Stimulated activated naive CD8-positive, alpha-beta T cell treated with anti-CD3 and anti-CD28 coated beads, Interleukin-15, Interleukin-2, amounts not matched to agents 100 ng/mL and 50 ng/mL, for 24 hours (primary cell): ENCODE measurements at regions not wholly inside any gene's neighbourhood (a gene's known extent, or its start where the extent isn't known, plus 50 kb on each side); places are given as distances from the start of the nearest gene placed in this dataset.

Experiments used
- H3K27ac Mint-ChIP-seq: one replicate; pipeline ENCODE4 v1.8.0; 2021; ENCODE audit warnings: mild to moderate bottlenecking, mixed read lengths
- H3K27me3 Mint-ChIP-seq: one replicate; pipeline ENCODE4 v1.8.0; 2021; ENCODE audit warnings: mixed read lengths
- H3K36me3 Mint-ChIP-seq: one replicate; pipeline ENCODE4 v1.8.0; 2021; ENCODE audit warnings: low read depth, mixed read lengths
- H3K4me1 Mint-ChIP-seq: one replicate; pipeline ENCODE4 v1.8.0; 2021; ENCODE audit warnings: low read depth, mixed read lengths
- H3K4me3 Mint-ChIP-seq: one replicate; pipeline ENCODE4 v1.8.0; 2021; ENCODE audit warnings: mild to moderate bottlenecking, mixed read lengths
- H3K9me3 Mint-ChIP-seq: one replicate; pipeline ENCODE4 v1.8.0; 2021; ENCODE audit warnings: mixed read lengths

DNA sequence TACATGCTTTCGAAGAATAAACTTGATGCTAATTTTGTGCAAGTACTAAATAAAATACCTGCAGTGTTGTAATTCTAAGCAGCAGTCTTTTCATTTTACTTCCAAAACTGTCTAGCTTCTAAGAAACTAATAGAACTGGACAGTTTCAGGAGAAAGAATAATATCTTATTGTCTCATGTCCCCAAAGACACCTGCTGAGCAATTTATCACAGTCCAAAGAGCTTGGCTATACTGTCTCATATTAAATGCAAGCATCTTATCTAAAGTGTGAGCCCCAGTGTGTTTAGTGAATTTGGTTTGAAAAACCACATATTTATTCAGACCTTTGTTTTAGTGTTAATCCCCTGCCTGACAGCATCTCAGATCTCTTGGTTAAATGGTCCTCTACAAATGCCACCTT is 374.3 kb downstream of the TMX3 start:
- Mint-ChIP-seq H3K27ac (no peak overlapping the region), H3K36me3 (no peaks in the 10 kb centered on the region), H3K9me3 (no peaks in the 10 kb centered on the region), H3K4me3 (no peak overlapping the region), H3K27me3 (no peaks in the 10 kb centered on the region), H3K4me1 (no peaks in the 10 kb centered on the region)

DNA sequence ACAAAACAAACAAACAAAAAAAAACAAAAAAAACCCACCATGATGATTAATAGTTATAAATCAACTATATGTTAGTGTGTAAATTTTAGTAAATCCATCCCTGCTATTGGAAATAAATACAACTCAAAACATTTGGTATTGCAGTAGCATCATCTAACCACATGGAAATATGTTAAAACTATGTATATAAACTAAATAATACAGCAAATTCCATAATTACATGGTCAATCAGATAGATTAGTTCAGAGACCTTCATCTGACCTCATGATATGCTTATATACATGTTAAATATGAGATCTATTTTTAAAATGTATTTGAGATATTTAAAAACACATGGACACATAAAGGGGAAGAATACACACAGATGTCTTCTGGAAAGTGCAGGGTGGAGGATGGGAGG is 384.2 kb downstream of the TMX3 start:
- H3K4me1 Mint-ChIP-seq = no peaks in the 10 kb centered on the region
- no peak overlapping the region for H3K4me3 Mint-ChIP-seq
- no peaks in the 10 kb centered on the region for H3K36me3 Mint-ChIP-seq
- no peaks in the 10 kb centered on the region for H3K27me3 Mint-ChIP-seq
- no peak overlapping the region for H3K27ac Mint-ChIP-seq
- no peaks in the 10 kb centered on the region for H3K9me3 Mint-ChIP-seq

DNA sequence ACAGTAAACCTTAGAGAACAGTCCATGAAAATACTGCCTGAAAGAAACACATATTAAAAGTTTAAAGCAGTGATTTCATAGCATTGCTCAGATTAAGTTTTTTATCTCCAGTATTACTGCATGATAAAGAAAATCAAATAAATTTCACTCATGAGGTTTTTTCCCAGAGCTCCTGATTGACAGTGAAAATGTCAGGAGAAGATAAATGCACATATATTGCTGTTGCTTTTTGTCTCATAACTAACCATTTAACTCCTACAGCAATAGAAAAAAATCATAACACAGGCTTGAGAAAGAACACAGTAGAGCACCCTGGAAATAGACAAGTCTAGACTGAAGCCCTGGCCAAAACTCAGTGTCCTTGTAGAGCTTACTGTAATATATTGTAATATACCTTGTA is 391.0 kb downstream of the TMX3 start:
- Mint-ChIP-seq H3K27me3 (no peaks in the 10 kb centered on the region), H3K27ac (no peak overlapping the region), H3K36me3 (no peaks in the 10 kb centered on the region), H3K9me3 (no peaks in the 10 kb centered on the region), H3K4me3 (no peak overlapping the region), H3K4me1 (no peaks in the 10 kb centered on the region)

DNA sequence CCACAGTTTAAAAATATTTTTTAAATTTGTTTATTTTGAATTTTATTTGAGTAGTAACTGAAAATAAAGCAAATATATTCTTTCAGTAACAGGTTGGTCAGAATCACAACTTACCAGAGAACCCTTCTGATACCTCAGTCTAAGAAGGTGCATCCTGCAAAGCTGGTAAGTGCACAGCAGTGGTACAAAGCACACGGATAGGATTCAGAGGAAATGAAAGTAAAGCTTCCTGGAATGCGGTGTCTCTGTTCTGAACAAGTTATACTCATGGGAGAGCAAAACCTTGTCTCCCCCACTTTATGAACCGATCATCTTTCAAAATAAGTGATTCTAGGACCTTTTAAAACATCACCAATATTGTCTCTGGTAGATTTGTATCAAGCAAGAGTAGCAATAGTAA is 398.3 kb downstream of the TMX3 start:
- Mint-ChIP-seq H3K27me3 (no peaks in the 10 kb centered on the region), H3K4me1 (no peaks in the 10 kb centered on the region), H3K27ac (no peak overlapping the region), H3K4me3 (no peak overlapping the region), H3K36me3 (no peaks in the 10 kb centered on the region), H3K9me3 (no peaks in the 10 kb centered on the region)

DNA sequence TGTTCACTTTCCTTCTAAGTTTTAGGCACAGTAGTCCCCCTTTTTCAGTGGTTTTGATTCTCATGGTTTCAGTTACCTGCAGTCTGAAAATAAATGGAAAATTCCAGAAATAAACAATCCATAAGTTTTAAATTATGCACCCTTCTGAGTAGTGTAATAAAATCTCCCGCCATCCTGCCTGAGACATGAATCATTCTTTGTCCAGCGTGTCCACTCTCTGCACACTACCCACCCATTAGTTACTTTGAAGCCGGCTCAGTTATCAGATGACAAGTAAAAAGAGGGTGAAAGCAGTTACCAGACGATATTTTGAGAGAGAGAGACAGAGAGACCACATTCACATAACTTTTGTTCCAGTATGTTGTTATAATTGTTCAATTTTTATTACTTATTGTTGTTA is 400.5 kb downstream of the TMX3 start:
- Mint-ChIP-seq H3K4me1 (no peaks in the 10 kb centered on the region), H3K27ac (no peak overlapping the region), H3K36me3 (no peaks in the 10 kb centered on the region), H3K9me3 (no peaks in the 10 kb centered on the region), H3K4me3 (no peak overlapping the region), H3K27me3 (no peaks in the 10 kb centered on the region)

DNA sequence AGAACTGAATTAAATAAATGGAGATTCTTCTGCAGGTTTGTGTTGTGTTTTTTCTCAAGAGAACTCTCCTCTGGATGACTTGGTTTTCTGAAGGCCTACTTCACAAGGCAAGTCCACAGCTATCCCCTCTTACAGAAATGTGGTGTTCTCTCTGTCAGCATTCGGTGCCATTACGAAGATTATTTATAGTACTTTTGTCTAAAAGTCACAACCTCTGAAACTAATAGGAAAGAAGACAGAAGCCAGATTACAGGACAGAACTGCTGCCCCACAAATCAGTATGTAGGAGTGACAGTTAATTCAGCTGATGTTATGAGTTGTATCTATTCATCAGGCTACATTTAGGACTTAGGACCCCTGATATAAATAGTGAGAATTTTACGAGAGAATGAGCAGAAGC is 413.5 kb downstream of the TMX3 start:
- Mint-ChIP-seq H3K27me3 (no peaks in the 10 kb centered on the region), H3K9me3 (no peaks in the 10 kb centered on the region), H3K4me1 (no peaks in the 10 kb centered on the region), H3K27ac (no peak overlapping the region), H3K4me3 (no peak overlapping the region), H3K36me3 (no peaks in the 10 kb centered on the region)

DNA sequence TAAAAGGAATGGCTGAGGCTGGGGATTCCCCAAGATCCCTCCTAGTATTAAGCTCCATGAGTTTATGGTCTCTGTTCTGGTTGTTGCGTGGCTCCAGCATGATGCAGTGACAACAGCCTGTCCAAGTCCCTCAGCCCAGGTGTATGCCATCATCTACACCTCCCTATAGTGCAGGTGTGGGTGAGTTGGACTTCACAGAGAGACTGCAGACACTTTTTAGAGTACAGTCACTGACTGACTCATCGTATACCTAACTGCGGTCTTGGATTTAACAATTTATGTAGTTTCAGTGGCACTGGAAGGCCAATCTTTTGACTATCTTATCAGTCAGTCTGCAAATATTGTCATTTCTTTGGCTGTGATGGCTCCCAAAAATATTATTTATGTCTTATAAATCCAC is 415.0 kb downstream of the TMX3 start:
- no peaks in the 10 kb centered on the region for H3K27me3 Mint-ChIP-seq
- no peaks in the 10 kb centered on the region for H3K36me3 Mint-ChIP-seq
- no peak overlapping the region for H3K27ac Mint-ChIP-seq
- H3K9me3 Mint-ChIP-seq = no peaks in the 10 kb centered on the region
- H3K4me1 Mint-ChIP-seq = no peaks in the 10 kb centered on the region
- no peak overlapping the region for H3K4me3 Mint-ChIP-seq

DNA sequence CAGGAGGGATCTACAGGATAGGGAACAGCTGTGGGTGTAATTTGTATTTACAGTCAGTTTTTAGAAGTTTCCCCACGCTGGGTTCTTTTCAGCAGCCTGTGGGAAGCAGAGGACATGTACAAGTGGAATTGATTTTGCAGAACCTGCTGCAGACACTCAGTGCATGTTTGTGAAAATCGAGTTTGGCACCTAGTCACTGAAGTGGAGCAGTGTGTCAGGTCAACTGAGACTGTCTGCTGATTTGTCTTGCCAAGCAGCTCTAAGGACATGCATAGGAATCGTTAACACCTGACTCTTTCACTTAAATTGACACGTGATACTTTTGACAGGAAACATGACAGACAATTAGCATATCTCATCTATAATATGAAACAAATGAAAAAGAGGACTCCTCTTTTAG is 416.6 kb downstream of the TMX3 start:
- Mint-ChIP-seq H3K4me3 (no peak overlapping the region), H3K27me3 (no peaks in the 10 kb centered on the region), H3K4me1 (no peaks in the 10 kb centered on the region), H3K36me3 (no peaks in the 10 kb centered on the region), H3K27ac (no peak overlapping the region), H3K9me3 (peaks cover 7% of the 10 kb centered on the region)

DNA sequence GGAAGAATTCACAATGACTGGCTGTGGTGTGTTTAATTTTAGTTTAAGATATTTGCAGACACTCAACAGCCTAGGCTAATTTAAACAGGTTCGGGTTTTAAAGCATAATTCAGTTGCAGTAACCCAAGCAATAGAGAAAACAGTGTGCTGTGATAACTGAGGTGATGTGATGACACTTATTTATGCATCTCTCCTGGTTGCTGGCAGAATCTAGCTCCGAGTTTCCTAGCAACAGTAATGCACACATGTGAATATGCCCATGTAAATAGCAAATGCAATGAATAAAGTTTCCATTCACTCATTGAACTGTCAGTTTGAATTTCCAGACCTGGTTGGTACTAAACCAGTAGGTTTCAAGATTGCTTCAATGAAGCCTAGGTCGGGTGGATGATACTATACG is 426.5 kb downstream of the TMX3 start:
- H3K36me3 Mint-ChIP-seq = no peaks in the 10 kb centered on the region
- no peaks in the 10 kb centered on the region for H3K4me1 Mint-ChIP-seq
- H3K4me3 Mint-ChIP-seq = no peak overlapping the region
- H3K27ac Mint-ChIP-seq = no peak overlapping the region
- peaks cover 2% of the 10 kb centered on the region for H3K9me3 Mint-ChIP-seq
- no peaks in the 10 kb centered on the region for H3K27me3 Mint-ChIP-seq

DNA sequence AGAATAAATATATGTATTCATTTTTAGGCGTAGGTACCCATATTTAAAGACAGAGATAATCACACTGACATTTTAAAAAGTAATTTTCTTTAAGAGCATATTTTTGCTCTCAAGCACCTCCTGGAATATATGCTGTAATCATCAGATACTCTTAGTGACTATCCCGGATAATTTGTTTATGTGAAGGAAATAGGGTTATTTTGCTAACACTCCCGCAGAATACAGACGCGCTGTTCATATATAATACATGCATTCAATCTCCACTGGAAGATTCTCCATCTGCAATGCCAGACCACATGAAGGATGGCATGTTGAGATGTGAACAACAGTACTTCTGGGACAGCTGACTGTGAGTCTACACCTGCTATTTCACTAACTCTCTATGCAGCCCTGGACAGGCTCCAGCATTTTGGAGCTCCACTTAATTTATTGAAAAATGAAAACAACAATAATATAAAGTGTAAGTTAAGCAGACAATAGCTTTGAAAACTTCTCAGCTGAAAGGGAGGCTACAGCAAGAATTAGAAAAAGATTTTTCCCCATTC is 430.6 kb downstream of the TMX3 start:
- no peaks in the 10 kb centered on the region for H3K27me3 Mint-ChIP-seq
- no peaks in the 10 kb centered on the region for H3K36me3 Mint-ChIP-seq

DNA sequence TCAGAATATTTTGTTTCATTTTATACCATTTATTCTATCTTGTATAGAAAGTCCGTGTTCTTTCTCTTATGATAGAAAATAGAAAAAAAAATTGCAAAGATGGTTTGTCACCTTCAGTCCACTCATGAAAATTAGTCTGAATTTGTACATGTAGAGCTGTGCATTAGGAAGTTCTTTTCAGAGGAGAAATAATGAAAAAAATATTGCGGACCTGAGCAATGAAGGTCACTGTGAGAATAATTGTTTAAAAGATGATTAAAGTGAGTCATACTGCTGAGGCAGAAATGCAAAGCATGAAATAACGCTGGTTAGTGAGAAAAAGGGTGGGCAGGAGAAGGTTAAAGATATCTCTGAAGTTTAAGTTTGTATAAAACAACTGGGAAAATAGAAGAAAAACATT is 431.1 kb downstream of the TMX3 start:
- Mint-ChIP-seq H3K36me3 (no peaks in the 10 kb centered on the region), H3K27me3 (no peaks in the 10 kb centered on the region), H3K27ac (no peak overlapping the region), H3K9me3 (no peaks in the 10 kb centered on the region), H3K4me1 (no peaks in the 10 kb centered on the region), H3K4me3 (no peak overlapping the region)

More for the DNA sequence above, 430.6 kb downstream of the TMX3 start:
- Mint-ChIP-seq H3K9me3 (no peaks in the 10 kb centered on the region), H3K4me3 (no peak overlapping the region), H3K4me1 (no peaks in the 10 kb centered on the region), H3K27ac (no peak overlapping the region)

DNA sequence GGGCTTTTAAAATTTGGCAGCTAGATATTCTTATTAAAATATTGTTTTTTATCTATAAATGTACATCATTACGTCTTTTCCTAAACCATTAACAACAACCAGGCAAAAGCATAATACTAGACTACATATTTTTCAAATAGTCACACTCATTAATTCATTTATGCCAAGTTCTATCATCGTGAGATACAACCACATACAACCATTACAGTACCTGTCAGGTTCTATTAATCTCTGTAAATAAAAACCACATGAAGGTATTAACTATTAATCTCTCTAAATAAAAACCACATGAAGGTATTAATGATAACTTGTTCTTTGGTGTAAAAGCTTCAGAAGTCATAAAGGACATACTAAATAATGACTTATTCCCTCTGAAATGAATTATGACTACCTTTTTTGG is 432.7 kb downstream of the TMX3 start:
- Mint-ChIP-seq H3K36me3 (no peaks in the 10 kb centered on the region), H3K27me3 (no peaks in the 10 kb centered on the region), H3K4me1 (no peaks in the 10 kb centered on the region), H3K9me3 (no peaks in the 10 kb centered on the region), H3K4me3 (no peak overlapping the region), H3K27ac (no peak overlapping the region)

DNA sequence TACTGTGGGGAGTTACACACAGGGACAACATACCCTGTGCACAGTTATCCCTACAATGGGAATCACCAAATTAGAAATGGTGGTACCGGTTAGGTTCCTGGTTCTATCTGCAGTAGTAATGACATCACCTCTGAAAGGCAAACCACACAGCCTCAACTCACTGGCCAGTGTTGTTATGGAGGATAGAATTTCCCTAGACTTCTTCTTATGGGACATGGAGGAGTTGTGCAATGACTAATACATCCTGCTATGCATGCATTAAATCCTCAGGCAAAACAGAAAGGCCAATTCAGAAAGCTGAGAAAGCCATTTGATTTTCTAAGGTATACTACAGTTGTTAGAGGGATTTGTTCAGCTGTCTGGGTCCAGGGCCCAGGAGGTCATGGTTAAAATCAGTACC is 439.3 kb downstream of the TMX3 start:
- no peaks in the 10 kb centered on the region for H3K27me3 Mint-ChIP-seq
- no peaks in the 10 kb centered on the region for H3K4me1 Mint-ChIP-seq
- no peaks in the 10 kb centered on the region for H3K36me3 Mint-ChIP-seq
- H3K4me3 Mint-ChIP-seq = no peak overlapping the region
- H3K9me3 Mint-ChIP-seq = no peaks in the 10 kb centered on the region
- no peak overlapping the region for H3K27ac Mint-ChIP-seq

DNA sequence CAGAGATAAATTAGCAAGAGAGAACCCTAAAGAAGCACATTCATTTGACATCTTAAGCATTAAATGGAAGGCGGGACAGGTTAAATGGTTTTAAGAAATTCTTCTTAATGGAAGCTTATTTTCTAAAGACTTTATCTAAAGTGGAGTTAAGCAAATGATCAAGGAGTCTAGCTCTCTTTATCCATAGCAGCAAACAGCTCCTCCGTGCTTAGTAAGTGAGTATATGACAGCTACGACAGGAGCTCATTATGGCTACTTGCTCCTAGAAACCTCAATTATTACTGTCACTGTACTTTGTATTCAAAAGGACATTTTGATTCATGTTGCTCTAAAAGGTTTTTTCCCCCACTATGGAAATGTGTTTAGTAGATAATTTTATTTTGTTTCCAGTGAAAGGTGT is 444.9 kb downstream of the TMX3 start:
- peaks cover 3% of the 10 kb centered on the region for H3K9me3 Mint-ChIP-seq
- H3K4me1 Mint-ChIP-seq = no peaks in the 10 kb centered on the region
- H3K36me3 Mint-ChIP-seq = no peaks in the 10 kb centered on the region
- H3K27me3 Mint-ChIP-seq = no peaks in the 10 kb centered on the region
- H3K4me3 Mint-ChIP-seq = no peak overlapping the region
- no peak overlapping the region for H3K27ac Mint-ChIP-seq

DNA sequence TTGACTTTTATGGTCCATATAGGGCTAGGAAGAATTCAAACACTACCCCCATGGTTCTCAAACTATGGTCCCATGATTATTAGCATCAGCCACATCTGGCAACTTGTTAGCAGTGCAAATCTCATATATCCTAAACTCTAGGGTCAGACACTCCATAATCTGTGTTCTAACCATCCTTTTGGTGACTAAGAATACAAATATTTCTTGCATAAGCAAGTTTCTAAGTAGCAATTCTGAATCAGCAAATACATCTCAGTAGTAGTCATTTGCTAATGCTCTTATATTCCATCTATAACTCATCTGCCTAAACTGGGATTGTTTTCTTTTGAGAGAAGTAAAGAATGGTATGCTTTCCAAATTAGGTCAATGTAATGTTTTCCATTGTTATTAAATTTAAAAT is 447.3 kb downstream of the TMX3 start:
- Mint-ChIP-seq H3K4me3 (no peak overlapping the region), H3K27ac (no peak overlapping the region), H3K9me3 (peaks cover 3% of the 10 kb centered on the region), H3K4me1 (no peaks in the 10 kb centered on the region), H3K36me3 (no peaks in the 10 kb centered on the region), H3K27me3 (no peaks in the 10 kb centered on the region)

DNA sequence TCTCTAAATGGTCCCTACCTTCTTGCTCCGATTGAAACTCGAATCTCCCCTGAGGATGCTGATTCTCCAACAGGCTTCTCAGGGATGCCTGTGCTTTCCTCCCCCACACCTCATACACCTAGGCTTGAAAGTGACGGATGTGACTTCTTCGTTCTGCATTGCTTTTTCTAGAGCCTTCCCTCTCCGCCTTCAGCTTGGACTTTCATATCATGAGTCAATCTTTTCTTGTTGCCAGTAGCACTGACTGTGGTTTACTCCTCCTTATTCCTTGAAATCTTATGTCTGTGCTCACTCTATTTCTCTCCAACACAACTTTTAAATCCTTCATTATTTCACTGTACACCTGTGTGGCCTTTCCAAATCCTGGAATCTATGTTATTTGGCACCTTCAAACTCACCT is 451.4 kb downstream of the TMX3 start:
- H3K27ac Mint-ChIP-seq = no peak overlapping the region
- no peaks in the 10 kb centered on the region for H3K4me1 Mint-ChIP-seq
- H3K27me3 Mint-ChIP-seq = no peaks in the 10 kb centered on the region
- H3K9me3 Mint-ChIP-seq = peaks cover 3% of the 10 kb centered on the region
- H3K36me3 Mint-ChIP-seq = no peaks in the 10 kb centered on the region
- no peak overlapping the region for H3K4me3 Mint-ChIP-seq
